Esophagus squamous epithelium (tissue), 4 donors: ENCODE measurements at regions not wholly inside any gene's neighbourhood (a gene's known extent, or its start where the extent isn't known, plus 50 kb on each side); places are given as distances from the start of the nearest gene placed in this dataset.

Source experiments
- CTCF ChIP-seq, 6 experiments: fragments of 450-650 bp in 4 of 6; fragments of 200-600 bp in 2 of 6; sonication (generic) in 2 of 6; IDR thresholded peaks; one replicate each; pipeline ENCODE4 v1.5.1; 2016 to 2019; ENCODE audit warnings: antibody characterized with exemption in 6 of 6, mild to moderate bottlenecking in 4 of 6, moderate library complexity in 4 of 6
- POLR2A ChIP-seq, 4 donors: fragments of 450-650 bp; IDR thresholded peaks; one replicate each; pipeline ENCODE4 v1.6.1; 2017; ENCODE audit warnings: antibody characterized with exemption in 4 of 4, mild to moderate bottlenecking in 4 of 4, moderate library complexity in 3 of 4

GRCh38 chr9:7490317-7491108 is 309.1 kb downstream of the DMAC1 start:
- no peak for TF ChIP-seq CTCF (IDR thresholded peaks at IDR 0.05)
- no peak for TF ChIP-seq POLR2A (IDR thresholded peaks at IDR 0.05)
